ENCODE measurements at regions not wholly inside any gene's neighbourhood (a gene's known extent, or its start where the extent isn't known, plus 50 kb on each side); places are given as distances from the start of the nearest gene placed in this dataset.

DNA sequence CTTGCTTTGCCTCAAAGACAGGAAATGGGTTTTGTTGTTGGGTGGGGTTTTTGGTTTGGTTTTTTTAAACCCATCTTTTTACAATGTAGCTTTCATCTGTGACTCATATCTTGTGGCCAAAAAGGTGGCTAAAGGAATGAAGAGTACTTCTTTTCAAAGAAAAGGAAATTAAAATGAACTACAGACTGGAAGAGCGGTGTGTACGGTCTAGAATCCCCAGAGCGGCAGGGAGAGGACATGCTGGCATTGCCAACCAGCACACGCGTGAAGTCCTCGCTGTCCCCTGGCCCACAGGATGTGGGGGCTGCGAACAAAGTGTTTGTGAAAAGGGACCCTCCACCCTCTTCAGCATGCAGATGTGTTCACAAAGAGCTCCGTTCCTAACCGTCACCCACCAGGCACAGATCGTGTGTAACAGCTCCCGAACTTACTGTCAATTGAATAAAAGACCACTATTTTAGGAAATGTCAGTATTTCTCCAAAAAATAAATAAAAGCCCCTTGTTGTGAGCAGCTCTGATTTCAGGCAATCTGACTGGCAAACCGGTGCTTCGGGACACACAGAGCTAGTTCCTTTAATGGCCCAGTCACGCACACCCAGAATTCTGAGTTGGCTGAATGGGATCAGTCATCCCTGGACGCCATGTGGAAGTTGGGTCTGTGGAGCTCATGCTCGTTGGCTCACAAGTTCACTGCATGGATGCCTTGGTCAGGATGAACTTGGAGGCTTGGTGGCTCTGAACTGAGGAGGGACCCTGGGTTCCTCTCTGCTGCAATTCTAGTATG is 602.9 kb downstream of the NPHP4 start (continued):
- TF ChIP-seq, protein P1, sequence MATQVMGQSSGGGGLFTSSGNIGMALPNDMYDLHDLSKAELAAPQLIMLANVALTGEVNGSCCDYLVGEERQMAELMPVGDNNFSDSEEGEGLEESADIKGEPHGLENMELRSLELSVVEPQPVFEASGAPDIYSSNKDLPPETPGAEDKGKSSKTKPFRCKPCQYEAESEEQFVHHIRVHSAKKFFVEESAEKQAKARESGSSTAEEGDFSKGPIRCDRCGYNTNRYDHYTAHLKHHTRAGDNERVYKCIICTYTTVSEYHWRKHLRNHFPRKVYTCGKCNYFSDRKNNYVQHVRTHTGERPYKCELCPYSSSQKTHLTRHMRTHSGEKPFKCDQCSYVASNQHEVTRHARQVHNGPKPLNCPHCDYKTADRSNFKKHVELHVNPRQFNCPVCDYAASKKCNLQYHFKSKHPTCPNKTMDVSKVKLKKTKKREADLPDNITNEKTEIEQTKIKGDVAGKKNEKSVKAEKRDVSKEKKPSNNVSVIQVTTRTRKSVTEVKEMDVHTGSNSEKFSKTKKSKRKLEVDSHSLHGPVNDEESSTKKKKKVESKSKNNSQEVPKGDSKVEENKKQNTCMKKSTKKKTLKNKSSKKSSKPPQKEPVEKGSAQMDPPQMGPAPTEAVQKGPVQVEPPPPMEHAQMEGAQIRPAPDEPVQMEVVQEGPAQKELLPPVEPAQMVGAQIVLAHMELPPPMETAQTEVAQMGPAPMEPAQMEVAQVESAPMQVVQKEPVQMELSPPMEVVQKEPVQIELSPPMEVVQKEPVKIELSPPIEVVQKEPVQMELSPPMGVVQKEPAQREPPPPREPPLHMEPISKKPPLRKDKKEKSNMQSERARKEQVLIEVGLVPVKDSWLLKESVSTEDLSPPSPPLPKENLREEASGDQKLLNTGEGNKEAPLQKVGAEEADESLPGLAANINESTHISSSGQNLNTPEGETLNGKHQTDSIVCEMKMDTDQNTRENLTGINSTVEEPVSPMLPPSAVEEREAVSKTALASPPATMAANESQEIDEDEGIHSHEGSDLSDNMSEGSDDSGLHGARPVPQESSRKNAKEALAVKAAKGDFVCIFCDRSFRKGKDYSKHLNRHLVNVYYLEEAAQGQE (IDR thresholded peaks at IDR 0.05; ENCODE audit: low read depth), result no peak
- no peak for TF ChIP-seq EZH2 (IDR thresholded peaks at IDR 0.05)
- TF ChIP-seq EGR1 (IDR thresholded peaks at IDR 0.05; ENCODE audit: low read depth), result no peak

DNA sequence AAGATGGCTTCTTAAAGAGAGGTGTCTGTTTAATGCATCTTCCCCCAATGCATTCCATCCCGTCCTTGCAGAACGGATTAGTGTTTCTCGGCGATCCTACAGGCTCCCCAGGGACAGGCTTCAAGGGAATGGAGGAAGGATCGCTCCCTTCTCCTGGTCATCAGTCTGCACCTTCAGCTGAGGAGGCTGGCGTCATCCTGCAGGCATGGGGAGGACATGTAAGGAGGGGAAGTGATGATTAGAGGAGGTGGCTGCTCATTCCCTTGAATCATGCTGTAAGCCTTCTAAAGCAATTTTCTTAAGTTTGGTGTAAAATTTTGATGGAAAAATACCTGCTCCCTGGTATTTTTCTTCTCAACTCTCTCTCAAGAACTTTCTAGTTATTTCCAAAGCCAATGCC is 603.6 kb downstream of the NPHP4 start:
- intact Hi-C loops (cut with micrococcal nuclease), result no loop called here
- no peak for ATAC-seq
- RAD21 ChIA-PET (ENCODE audit: low non-redundant PET in 1 of 2, low total read pairs in 2 of 2, uncharacterized antibody in 2 of 2, unreplicated experiment in 2 of 2), result no interaction called here
- peaks cover 0 to 17% of the 10 kb centered on the region in 2 experiments; a peak in 1 of 4 replicates for H3K4me1 ChIP-seq (ENCODE audit: control insufficient read depth in 1 of 2, insufficient read depth in 2 of 2, low read length in 2 of 2)
- no peaks in the 10 kb centered on the region for H3K27me3 ChIP-seq (ENCODE audit: insufficient read depth, low read length)
- no peaks in the 10 kb centered on the region for H3K79me2 ChIP-seq (ENCODE audit: insufficient read depth, low read length)
- H2AFZ ChIP-seq (ENCODE audit: low read depth, low read length, poor library complexity, severe bottlenecking), result no peak overlapping the region
- CTCF ChIA-PET, result no interaction called here
- DNase-seq (ENCODE audit: low read depth, low spot score), result no peak
- H4K20me1 ChIP-seq (ENCODE audit: insufficient read depth), result no peaks in the 10 kb centered on the region
- no peak overlapping the region for H3K9ac ChIP-seq (ENCODE audit: low read length)
- H3K9me3 ChIP-seq (ENCODE audit: control insufficient read depth in 1 of 2, insufficient read depth in 1 of 2, low read depth in 1 of 2, low read length in 2 of 2), result 0 out of 4 replicates have a peak, but pooled peaks cover 0 to 6% of the 10 kb centered on the region in 2 experiments
- no peaks in the 10 kb centered on the region for H3K36me3 ChIP-seq (ENCODE audit: control insufficient read depth in 1 of 2, insufficient read depth in 2 of 2, low read length in 2 of 2)
- H3K9me2 ChIP-seq (ENCODE audit: insufficient read depth), result no peaks in the 10 kb centered on the region
- H3K4me3 ChIP-seq (replicated peaks in 1 of 2; ENCODE audit: low read depth in 1 of 2, low read length in 2 of 2), result no peak overlapping the region
- TF ChIP-seq SIN3A (IDR thresholded peaks at IDR 0.05; ENCODE audit: low read depth) (no peak), JUND (IDR thresholded peaks at IDR 0.05) (no peak), SP1 (IDR thresholded peaks at IDR 0.05; ENCODE audit: low read depth) (no peak), ELF1 (IDR thresholded peaks at IDR 0.05; ENCODE audit: borderline replicate concordance, low read depth) (no peak), CBX3 (IDR thresholded peaks at IDR 0.05; ENCODE audit: low read depth) (no peak)
- TF ChIP-seq, protein P2, sequence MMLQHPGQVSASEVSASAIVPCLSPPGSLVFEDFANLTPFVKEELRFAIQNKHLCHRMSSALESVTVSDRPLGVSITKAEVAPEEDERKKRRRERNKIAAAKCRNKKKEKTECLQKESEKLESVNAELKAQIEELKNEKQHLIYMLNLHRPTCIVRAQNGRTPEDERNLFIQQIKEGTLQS (IDR thresholded peaks at IDR 0.05), result no peak
- POLR2A ChIA-PET, result no interaction called here
- H3K4me2 ChIP-seq (ENCODE audit: low read length), result peak overlapping the region; percentile 23
- H3K27ac ChIP-seq (ENCODE audit: low read depth, low read length), result no peak overlapping the region
- no TSS peak for BruUV-seq (replicated peaks)

Measured in HCT116 (cell line).